Upper lobe of right lung (tissue), 1 donor: ENCODE measurements at regions not wholly inside any gene's neighbourhood (a gene's known extent, or its start where the extent isn't known, plus 50 kb on each side); places are given as distances from the start of the nearest gene placed in this dataset.

Source experiments
- ATAC-seq: fragments of 200-7000 bp; cut with Tn5 transposase; one replicate; pipeline ENCODE4 v1.9.1; 2020; ENCODE audit warnings: mild to moderate bottlenecking, moderate library complexity
- DNase-seq: peaks from one replicate; pipeline ENCODE4 v3.0.0-alpha.2; 2020
- H3K27ac ChIP-seq: fragments of 200-600 bp; one replicate; pipeline ENCODE4 v1.8.0; 2022
- H3K27me3 ChIP-seq: fragments of 200-600 bp; one replicate; pipeline ENCODE4 v1.8.0; 2022; ENCODE audit warnings: mild to moderate bottlenecking
- H3K36me3 ChIP-seq: fragments of 200-600 bp; one replicate; pipeline ENCODE4 v1.8.0; 2022
- H3K4me1 ChIP-seq: fragments of 200-600 bp; one replicate; pipeline ENCODE4 v1.8.0; 2022
- H3K4me3 ChIP-seq: fragments of 200-600 bp; one replicate; pipeline ENCODE4 v1.8.0; 2022; ENCODE audit warnings: mild to moderate bottlenecking
- H3K9me3 ChIP-seq: fragments of 200-600 bp; one replicate; pipeline ENCODE4 v1.8.0; 2022
- CTCF ChIP-seq: fragments of 200-600 bp; IDR thresholded peaks from one replicate; pipeline ENCODE4 v1.8.0; 2022; ENCODE audit warnings: antibody characterized with exemption
- intact Hi-C: fragments of 100-400 bp; cut with DNase I; formaldehyde crosslinking; loops from one replicate; pipeline ENCODE4 v1.11.0; 2022
- donor health status: DM: no; HTN: yes; CAD: no; lungs with severe emphysema.

GRCh38 chr20:8974009-8974708 is 94.7 kb upstream of the PLCB4 start:
- DNase-seq (no peak), ATAC-seq (no peak)
- H3K27ac ChIP-seq = no peak overlapping the region
- no peaks in the 10 kb centered on the region for H3K27me3 ChIP-seq
- no peaks in the 10 kb centered on the region for H3K36me3 ChIP-seq
- intact Hi-C loops = no loop called here
- H3K4me1 ChIP-seq = no peaks in the 10 kb centered on the region
- H3K9me3 ChIP-seq = no peaks in the 10 kb centered on the region
- no peak for TF ChIP-seq CTCF
- H3K4me3 ChIP-seq = no peak overlapping the region

GRCh38 chr20:8981482-8981881 is 87.4 kb upstream of the PLCB4 start:
- H3K36me3 ChIP-seq = no peaks in the 10 kb centered on the region
- H3K4me1 ChIP-seq = no peaks in the 10 kb centered on the region
- intact Hi-C loops = no loop called here
- no peaks in the 10 kb centered on the region for H3K9me3 ChIP-seq
- H3K4me3 ChIP-seq = no peak overlapping the region
- H3K27me3 ChIP-seq = no peaks in the 10 kb centered on the region
- no peak overlapping the region for H3K27ac ChIP-seq
- DNase-seq (no peak), ATAC-seq (no peak)
- TF ChIP-seq CTCF = no peak

- no peak for TF ChIP-seq CTCF
- ATAC-seq (no peak), DNase-seq (no peak)
- H3K4me1 ChIP-seq = no peaks in the 10 kb centered on the region
- no peaks in the 10 kb centered on the region for H3K27me3 ChIP-seq
- no peak overlapping the region for H3K4me3 ChIP-seq
- no peak overlapping the region for H3K27ac ChIP-seq
- no peaks in the 10 kb centered on the region for H3K36me3 ChIP-seq
- intact Hi-C loops = no loop called here
- no peaks in the 10 kb centered on the region for H3K9me3 ChIP-seq
Measured at GRCh38 chr20:8983478-8984345, 85.2 kb upstream of the PLCB4 start.

GRCh38 chr20:8986631-8987030 is 82.3 kb upstream of the PLCB4 start:
- H3K9me3 ChIP-seq = no peaks in the 10 kb centered on the region
- intact Hi-C loops = no loop called here
- DNase-seq (no peak), ATAC-seq (no peak)
- TF ChIP-seq CTCF = no peak
- no peaks in the 10 kb centered on the region for H3K4me1 ChIP-seq
- H3K27me3 ChIP-seq = no peaks in the 10 kb centered on the region
- no peak overlapping the region for H3K27ac ChIP-seq
- H3K4me3 ChIP-seq = no peak overlapping the region
- no peaks in the 10 kb centered on the region for H3K36me3 ChIP-seq

- H3K27me3 ChIP-seq = no peaks in the 10 kb centered on the region
- no peaks in the 10 kb centered on the region for H3K36me3 ChIP-seq
- intact Hi-C loops = no loop called here
- H3K4me1 ChIP-seq = no peaks in the 10 kb centered on the region
- no peak for ATAC-seq
- TF ChIP-seq CTCF = no peak
- DNase-seq = no peak
- no peak overlapping the region for H3K27ac ChIP-seq
- H3K9me3 ChIP-seq = no peaks in the 10 kb centered on the region
- H3K4me3 ChIP-seq = no peak overlapping the region
Measured at GRCh38 chr20:8990770-8991169, 78.1 kb upstream of the PLCB4 start.
